Heart right ventricle (tissue), 16 donors: ENCODE measurements at regions not wholly inside any gene's neighbourhood (a gene's known extent, or its start where the extent isn't known, plus 50 kb on each side); places are given as distances from the start of the nearest gene placed in this dataset.

Experiments
- ATAC-seq, 8 donors: fragments of 200-7000 bp; cut with Tn5 transposase; one replicate each; pipeline ENCODE4 v1.9.1; 2020; ENCODE audit warnings: mild to moderate bottlenecking in 8 of 8, moderate library complexity in 8 of 8, moderate number of reproducible peaks in 1 of 8
- DNase-seq, 2 donors: peaks; one replicate each; pipeline ENCODE4 v3.0.0-alpha.2; 2020
- H3K27ac ChIP-seq, 10 donors: fragments of 200-600 bp; sonication (generic) in 2 of 10; one replicate each; pipeline versions ENCODE4 v1.5.0 to v1.8.0; 2020 to 2022; ENCODE audit warnings: mild to moderate bottlenecking in 3 of 10
- H3K27me3 ChIP-seq, 7 donors: fragments of 200-600 bp; one replicate each; pipeline ENCODE4 v1.8.0; 2021 to 2022; ENCODE audit warnings: mild to moderate bottlenecking in 2 of 7
- H3K36me3 ChIP-seq, 9 donors: fragments of 200-600 bp; sonication (generic) in 1 of 9; one replicate each; pipeline versions ENCODE4 v1.5.0 to v1.8.0; 2020 to 2022; ENCODE audit warnings: mild to moderate bottlenecking in 2 of 9
- H3K4me1 ChIP-seq, 9 donors: fragments of 200-600 bp; sonication (generic) in 1 of 9; one replicate each; pipeline versions ENCODE4 v1.5.0 to v1.8.0; 2020 to 2022; ENCODE audit warnings: mild to moderate bottlenecking in 4 of 9
- H3K4me3 ChIP-seq, 10 donors: fragments of 200-600 bp; sonication (generic) in 2 of 10; one replicate each; pipeline versions ENCODE4 v1.5.0 to v1.8.0; 2020 to 2022; ENCODE audit warnings: mild to moderate bottlenecking in 7 of 10, moderate library complexity in 2 of 10
- H3K9me3 ChIP-seq, 11 donors: fragments of 200-600 bp in 10 of 11; sonication (generic) in 2 of 11; one replicate each; pipeline versions ENCODE4 v1.5.0 to v1.8.0; 2013 to 2022; ENCODE audit warnings: mild to moderate bottlenecking in 2 of 11, control low read depth in 1 of 11, moderate library complexity in 1 of 11
- CTCF ChIP-seq, 9 donors: fragments of 200-600 bp; sonication (generic) in 2 of 9; IDR thresholded peaks; one replicate each; pipeline versions ENCODE4 v1.5.0 to v1.8.0; 2021 to 2022; ENCODE audit warnings: antibody characterized with exemption in 9 of 9, mild to moderate bottlenecking in 5 of 9, moderate library complexity in 1 of 9
- WGBS, 2 donors: extraction: QIAGEN DNeasy Blood & Tissue Kit; methylation state at CpG; one replicate each; pipeline ENCODE4 v1.1.7; 2013; ENCODE audit warnings: inconsistent platforms in 1 of 2; 5-methylcytosine and 5-hydroxymethylcytosine counted together
- intact Hi-C, 10 donors: fragments of 100-400 bp; cut with DNase I; formaldehyde crosslinking; loops; one replicate each; pipeline versions ENCODE4 v1.11.1 to v1.14.2; 2022
- donor health status: Arrhythmogenic right ventricular cardiomyopathy.
- donor health status: ischemic (EF 13 %, LVEDD 7.1; RV severe dilation, severe dysfunction).
- donor health status: healthy with polysubstance abuse.
- donor health status: DM: no; HTN: yes; CAD: no.
- donor health status: DM: no; HTN: no; CAD: no.
- donor health status: ischemic (EF 25% LVEDD 6.9; RV normal size, moderate dysfunction).
- donor health status: ischemic (EF 25% LVEDD 5.7; RV mildly dilated, moderate dysfunction).
- donor health status: healthy.
- donor health status: DM: yes; HTN: yes; CAD: no.
- donor health status: Ischemic cardiomyopathy.
- donor health status: ischemic (EF 35%, LVEDD 5.7; RV mildly dilated, moderate dysfunction).
- donor health status: nonischemic (EF 11% LVEDD 7.7; RV severe dilation, severe dysfunction).
- donor health status: DM: yes; HTN: yes; CAD: no.
- donor health status: PGD.
- donor health status: ischemic (EF 29% LVEDD 5.4; RV normal size, mild dysfunction).
- donor health status: nonischemic (EF 23%, LVEDD 6.1; RV moderate dilation, normal function).

- H3K9me3 ChIP-seq: no peaks in the 10 kb centered on the region
- TF ChIP-seq CTCF (IDR thresholded peaks at IDR 0.05): no peak
- no peaks in the 10 kb centered on the region for H3K36me3 ChIP-seq
- no peaks in the 10 kb centered on the region for H3K4me1 ChIP-seq
- DNase-seq (no peak), ATAC-seq (no peak)
- no peak overlapping the region for H3K4me3 ChIP-seq
- no peak overlapping the region for H3K27ac ChIP-seq
- H3K27me3 ChIP-seq: peaks cover 0 to 4% (median 0%) of the 10 kb centered on the region in 7 donors
- intact Hi-C loops: no loop called here
These were observed 165.0 kb upstream of the POU3F2 start for GRCh38 chr6:98669371-98669770.

GRCh38 chr6:98670045-98670746 lies 164.2 kb upstream of the POU3F2 start:
- Histone ChIP-seq H3K27me3 (peaks cover 0 to 4% (median 0%) of the 10 kb centered on the region in 7 donors), H3K27ac (no peak overlapping the region), H3K36me3 (no peaks in the 10 kb centered on the region), H3K4me1 (no peaks in the 10 kb centered on the region), H3K9me3 (no peaks in the 10 kb centered on the region), H3K4me3 (no peak overlapping the region)
- no peak for ATAC-seq
- 78 to 82% methylated on average over 3 of the region's 3 CpGs for WGBS, 2 donors
- DNase-seq: no peak
- intact Hi-C loops: no loop called here
- TF ChIP-seq CTCF (IDR thresholded peaks at IDR 0.05): no peak

- Histone ChIP-seq H3K9me3 (peaks cover 0 to 3% (median 0%) of the 10 kb centered on the region in 11 donors), H3K27ac (no peak overlapping the region), H3K4me1 (no peaks in the 10 kb centered on the region), H3K27me3 (peaks cover 0 to 4% (median 0%) of the 10 kb centered on the region in 7 donors), H3K36me3 (no peaks in the 10 kb centered on the region), H3K4me3 (no peak overlapping the region)
- WGBS, 2 donors: 63 to 75% methylated on average over 1 of the region's 1 CpG
- TF ChIP-seq CTCF (IDR thresholded peaks at IDR 0.05): no peak
- ATAC-seq (no peak), DNase-seq (no peak)
- intact Hi-C loops: no loop called here
These were observed 161.5 kb upstream of the POU3F2 start for GRCh38 chr6:98672681-98673475.

- Histone ChIP-seq H3K9me3 (peaks cover 0 to 3% (median 0%) of the 10 kb centered on the region in 11 donors), H3K36me3 (no peaks in the 10 kb centered on the region), H3K4me1 (no peaks in the 10 kb centered on the region), H3K27ac (no peak overlapping the region), H3K27me3 (no peaks in the 10 kb centered on the region), H3K4me3 (no peak overlapping the region)
- intact Hi-C loops: no loop called here
- 46 to 58% methylated on average over 2 of the region's 2 CpGs for WGBS, 2 donors
- ATAC-seq (no peak), DNase-seq (no peak)
- no peak for TF ChIP-seq CTCF (IDR thresholded peaks at IDR 0.05)
These were observed 155.9 kb upstream of the POU3F2 start for GRCh38 chr6:98678481-98678880.
